ENCODE measurements at regions not wholly inside any gene's neighbourhood (a gene's known extent, or its start where the extent isn't known, plus 50 kb on each side); places are given as distances from the start of the nearest gene placed in this dataset.

DNA sequence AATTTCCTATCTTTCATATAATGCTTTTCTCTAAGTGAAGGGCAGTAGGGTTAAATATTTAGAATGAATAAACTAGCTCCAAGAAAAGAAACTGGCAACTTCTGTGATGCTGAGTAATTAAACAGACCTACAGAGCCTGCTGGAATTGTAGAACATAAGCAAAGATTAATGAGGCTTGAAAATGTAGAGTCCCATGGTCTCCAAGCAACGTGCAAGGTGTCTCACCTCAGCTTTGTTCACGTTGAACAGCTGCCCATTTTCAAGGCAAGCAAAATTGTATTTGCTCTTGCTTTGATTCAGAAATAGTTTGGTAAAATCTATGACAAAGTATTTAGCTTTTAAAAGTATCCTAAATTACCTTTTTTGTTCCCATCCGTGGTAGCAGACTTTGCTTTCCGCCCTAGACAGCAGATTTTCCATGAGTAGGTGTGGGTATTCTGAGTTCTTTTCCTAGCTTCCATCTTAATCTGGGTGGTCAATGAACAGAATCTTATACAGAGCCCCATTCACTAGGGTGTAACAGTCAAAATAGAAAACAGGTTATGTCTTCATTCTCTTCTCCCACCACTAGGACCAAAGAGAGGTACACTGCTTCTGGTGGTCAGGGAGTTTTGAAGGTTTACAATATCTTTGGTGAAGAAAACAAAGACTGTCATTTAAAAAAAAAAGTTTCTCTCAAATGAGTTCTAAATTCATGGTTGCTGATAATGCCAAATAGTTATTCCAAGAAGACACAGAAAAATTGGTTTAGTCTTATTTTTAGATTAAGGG is 52.1 kb upstream of the TYRP1 start:
- ChIA-PET CTCF (interaction anchor here (0.9 to 1.3 kb wide), 2 partner anchors 58 to 86 kb away, joined by 3 to 7 read pairs; no protein-coding TSS in a partner anchor), POLR2A (ENCODE audit: low non-redundant PET) (interaction anchor here (0.6 kb wide), 1 partner anchor 680 kb away, joined by 3 read pairs; no protein-coding TSS in a partner anchor)
- Histone ChIP-seq H3K27ac (ENCODE audit: low read depth, low read length, poor library complexity, severe bottlenecking) (no peak overlapping the region), H3K9me3 (ENCODE audit: low read depth, low read length, poor library complexity, severe bottlenecking) (no peaks in the 10 kb centered on the region), H3K36me3 (ENCODE audit: insufficient read depth, low read length, poor library complexity, severe bottlenecking) (no peaks in the 10 kb centered on the region), H3K4me1 (ENCODE audit: insufficient read depth, low read length, poor library complexity, severe bottlenecking) (no peaks in the 10 kb centered on the region), H3K27me3 (replicated peaks; ENCODE audit: insufficient read depth, low read depth, low read length, poor library complexity) (no peaks in the 10 kb centered on the region), H3K4me3 (ENCODE audit: low read depth, low read length, poor library complexity, severe bottlenecking) (no peak overlapping the region)
- no TSS peak for BruUV-seq (replicated peaks)
- intact Hi-C loops (cut with micrococcal nuclease; ENCODE audit: unreplicated experiment): loop anchor here (2.0 kb wide), 1 partner anchor 86 kb away; no protein-coding TSS in a partner anchor
- TF ChIP-seq, protein P1, sequence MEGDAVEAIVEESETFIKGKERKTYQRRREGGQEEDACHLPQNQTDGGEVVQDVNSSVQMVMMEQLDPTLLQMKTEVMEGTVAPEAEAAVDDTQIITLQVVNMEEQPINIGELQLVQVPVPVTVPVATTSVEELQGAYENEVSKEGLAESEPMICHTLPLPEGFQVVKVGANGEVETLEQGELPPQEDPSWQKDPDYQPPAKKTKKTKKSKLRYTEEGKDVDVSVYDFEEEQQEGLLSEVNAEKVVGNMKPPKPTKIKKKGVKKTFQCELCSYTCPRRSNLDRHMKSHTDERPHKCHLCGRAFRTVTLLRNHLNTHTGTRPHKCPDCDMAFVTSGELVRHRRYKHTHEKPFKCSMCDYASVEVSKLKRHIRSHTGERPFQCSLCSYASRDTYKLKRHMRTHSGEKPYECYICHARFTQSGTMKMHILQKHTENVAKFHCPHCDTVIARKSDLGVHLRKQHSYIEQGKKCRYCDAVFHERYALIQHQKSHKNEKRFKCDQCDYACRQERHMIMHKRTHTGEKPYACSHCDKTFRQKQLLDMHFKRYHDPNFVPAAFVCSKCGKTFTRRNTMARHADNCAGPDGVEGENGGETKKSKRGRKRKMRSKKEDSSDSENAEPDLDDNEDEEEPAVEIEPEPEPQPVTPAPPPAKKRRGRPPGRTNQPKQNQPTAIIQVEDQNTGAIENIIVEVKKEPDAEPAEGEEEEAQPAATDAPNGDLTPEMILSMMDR (conservative IDR thresholded peaks at IDR 0.05; ENCODE audit: low read depth, low read length): no peak; the same call in 1 of the 2 replicates
- no peak for TF ChIP-seq EZH2 (IDR thresholded peaks at IDR 0.05; ENCODE audit: borderline replicate concordance, low read depth, low read length, poor library complexity, severe bottlenecking)
- DNase-seq (ENCODE audit: low spot score): no peak
